ELF-1 (cell line): ENCODE measurements at regions not wholly inside any gene's neighbourhood (a gene's known extent, or its start where the extent isn't known, plus 50 kb on each side); places are given as distances from the start of the nearest gene placed in this dataset.

Experiments
- DNase-seq: peaks from one replicate; pipeline ENCODE4 v3.0.0-alpha.2; 2016; ENCODE audit warnings: low read depth, low spot score

GRCh38 chr12:116482179-116482578 lies 77.0 kb upstream of the MAP1LC3B2 start:
- DNase-seq, result no peak

GRCh38 chr12:116482859-116483258 lies 76.3 kb upstream of the MAP1LC3B2 start:
- DNase-seq, result no peak

GRCh38 chr12:116483959-116484750 lies 75.0 kb upstream of the MAP1LC3B2 start:
- DNase-seq, result no peak

GRCh38 chr12:116484807-116485206 lies 74.4 kb upstream of the MAP1LC3B2 start:
- no peak for DNase-seq

GRCh38 chr12:116489116-116489515 lies 70.1 kb upstream of the MAP1LC3B2 start:
- no peak for DNase-seq

- no peak for DNase-seq
Measured at GRCh38 chr12:116490471-116490870, 68.7 kb upstream of the MAP1LC3B2 start.

GRCh38 chr12:116492703-116493324 lies 66.4 kb upstream of the MAP1LC3B2 start:
- no peak for DNase-seq

GRCh38 chr12:116495260-116495659 lies 63.9 kb upstream of the MAP1LC3B2 start:
- DNase-seq, result peak; percentile 75

GRCh38 chr12:116497051-116497591 lies 62.1 kb upstream of the MAP1LC3B2 start:
- DNase-seq, result no peak

GRCh38 chr12:116498471-116498870 lies 60.7 kb upstream of the MAP1LC3B2 start:
- DNase-seq, result no peak

GRCh38 chr12:116502141-116502725 lies 56.9 kb upstream of the MAP1LC3B2 start:
- peak; percentile 67 for DNase-seq

- no peak for DNase-seq
Measured at GRCh38 chr12:116502989-116503496, 56.1 kb upstream of the MAP1LC3B2 start.

- no peak for DNase-seq
Measured at GRCh38 chr12:116504438-116504837, 54.7 kb upstream of the MAP1LC3B2 start.

- DNase-seq, result no peak
Measured at GRCh38 chr12:116506697-116507064, 52.5 kb upstream of the MAP1LC3B2 start.

- DNase-seq, result no peak
Measured at GRCh38 chr12:116508145-116509121, 50.7 kb upstream of the MAP1LC3B2 start.
